Neuronal stem cell (in vitro differentiated cells): ENCODE measurements at regions not wholly inside any gene's neighbourhood (a gene's known extent, or its start where the extent isn't known, plus 50 kb on each side); places are given as distances from the start of the nearest gene placed in this dataset.

Experiments used
- DNase-seq: peaks from one replicate; pipeline ENCODE4 v3.0.0-alpha.2; 2013; ENCODE audit warnings: low spot score
- H2AFZ ChIP-seq: one replicate; pipeline ENCODE4 v1.6.1; 2013; ENCODE audit warnings: mild to moderate bottlenecking, low read length, inconsistent platforms
- H2AK5ac ChIP-seq: 2 replicates; pipeline ENCODE4 v1.6.1; 2013; ENCODE audit warnings: low read depth, mild to moderate bottlenecking, inconsistent platforms, low read length, moderate library complexity, mixed read lengths
- H2BK120ac ChIP-seq: 2 replicates; pipeline ENCODE4 v1.6.1; 2013; ENCODE audit warnings: low read depth, mild to moderate bottlenecking, inconsistent platforms, low read length, moderate library complexity, mixed read lengths
- H2BK12ac ChIP-seq: one replicate; pipeline ENCODE4 v1.6.1; 2013; ENCODE audit warnings: low read length, inconsistent platforms
- H2BK15ac ChIP-seq: 2 replicates; pipeline ENCODE4 v1.6.1; 2013; ENCODE audit warnings: mild to moderate bottlenecking, low read length, inconsistent platforms, mixed read lengths
- H2BK5ac ChIP-seq: one replicate; pipeline ENCODE4 v1.6.1; 2013; ENCODE audit warnings: inconsistent platforms, mild to moderate bottlenecking, low read length, moderate library complexity
- H3K14ac ChIP-seq: one replicate; pipeline ENCODE4 v1.6.1; 2013; ENCODE audit warnings: low read length, inconsistent platforms
- H3K18ac ChIP-seq: 2 replicates; pipeline ENCODE4 v1.6.1; 2013; ENCODE audit warnings: low read length, inconsistent platforms
- H3K23ac ChIP-seq: 2 replicates; pipeline ENCODE4 v1.6.1; 2013; ENCODE audit warnings: low read depth, mild to moderate bottlenecking, mixed read lengths, low read length, inconsistent platforms; ENCODE audit not compliant: poor library complexity
- H3K27ac ChIP-seq: replicated peaks from 3 replicates; pipeline ENCODE4 v1.5.1; 2013; ENCODE audit warnings: low read length, inconsistent platforms
- H3K27me3 ChIP-seq, 3 experiments: 2 replicates each; pipeline ENCODE4 v1.6.1; 2013; ENCODE audit warnings: low read length in 3 of 3, mild to moderate bottlenecking in 2 of 3, inconsistent platforms in 1 of 3, low read depth in 1 of 3, mixed read lengths in 1 of 3, moderate library complexity in 1 of 3; ENCODE audit not compliant: control insufficient read depth in 3 of 3, insufficient read depth in 3 of 3
- H3K36me3 ChIP-seq, 2 donors: replicated peaks in 1 of 2; 2 replicates each; pipeline ENCODE4 v1.6.1; 2013; ENCODE audit warnings: low read length in 2 of 2; ENCODE audit not compliant: control insufficient read depth in 2 of 2, insufficient read depth in 2 of 2
- H3K4ac ChIP-seq: 2 replicates; pipeline ENCODE4 v1.6.1; 2013; ENCODE audit warnings: inconsistent platforms, mild to moderate bottlenecking, low read length, moderate library complexity
- H3K4me1 ChIP-seq, 2 donors: 1 replicate in 1 of 2; 2 replicates in 1 of 2; pipeline ENCODE4 v1.6.1; 2013; ENCODE audit warnings: low read length in 2 of 2, low read depth in 1 of 2; ENCODE audit not compliant: control insufficient read depth in 2 of 2, insufficient read depth in 1 of 2
- H3K4me2 ChIP-seq: one replicate; pipeline ENCODE4 v1.6.1; 2013; ENCODE audit warnings: mild to moderate bottlenecking, low read length, inconsistent platforms; ENCODE audit not compliant: insufficient read depth, poor library complexity, severe bottlenecking
- H3K4me3 ChIP-seq, 2 donors: 2 replicates each; pipeline ENCODE4 v1.5.1; 2013; ENCODE audit warnings: low read length in 2 of 2, mild to moderate bottlenecking in 2 of 2, inconsistent platforms in 1 of 2, moderate library complexity in 1 of 2
- H3K79me1 ChIP-seq: one replicate; pipeline ENCODE4 v1.6.1; 2013; ENCODE audit warnings: low read depth, mild to moderate bottlenecking, inconsistent platforms, low read length, moderate library complexity
- H3K9ac ChIP-seq: one replicate; pipeline ENCODE4 v1.6.1; 2013; ENCODE audit warnings: mild to moderate bottlenecking, low read depth, low read length, inconsistent platforms; ENCODE audit not compliant: poor library complexity
- H3K9me3 ChIP-seq, 2 donors: replicated peaks in 1 of 2; 2 replicates each; pipeline versions ENCODE3 to v1.6.1; 2013; ENCODE audit warnings: low read length in 2 of 2, mild to moderate bottlenecking in 2 of 2, inconsistent platforms in 1 of 2, low read depth in 1 of 2, mixed read lengths in 1 of 2, moderate library complexity in 1 of 2; ENCODE audit not compliant: control insufficient read depth in 2 of 2, insufficient read depth in 1 of 2
- H4K8ac ChIP-seq: one replicate; pipeline ENCODE4 v1.6.1; 2013; ENCODE audit warnings: low read depth, mild to moderate bottlenecking, inconsistent platforms, low read length, moderate library complexity
- H4K91ac ChIP-seq: one replicate; pipeline ENCODE4 v1.6.1; 2013; ENCODE audit warnings: low read length, low read depth, mild to moderate bottlenecking, inconsistent platforms; ENCODE audit not compliant: poor library complexity
- WGBS, 2 donors: extraction: QIAGEN DNeasy Blood & Tissue Kit; methylation state at CpG; one replicate each; pipeline ENCODE4 v1.1.7; 2013; ENCODE audit warnings: missing lambda C conversion rate in 2 of 2, mixed read lengths in 1 of 2; ENCODE audit not compliant: insufficient read length in 2 of 2, insufficient replicate concordance in 1 of 2; ENCODE audit errors: extremely low coverage in 2 of 2; 5-methylcytosine and 5-hydroxymethylcytosine counted together

DNA sequence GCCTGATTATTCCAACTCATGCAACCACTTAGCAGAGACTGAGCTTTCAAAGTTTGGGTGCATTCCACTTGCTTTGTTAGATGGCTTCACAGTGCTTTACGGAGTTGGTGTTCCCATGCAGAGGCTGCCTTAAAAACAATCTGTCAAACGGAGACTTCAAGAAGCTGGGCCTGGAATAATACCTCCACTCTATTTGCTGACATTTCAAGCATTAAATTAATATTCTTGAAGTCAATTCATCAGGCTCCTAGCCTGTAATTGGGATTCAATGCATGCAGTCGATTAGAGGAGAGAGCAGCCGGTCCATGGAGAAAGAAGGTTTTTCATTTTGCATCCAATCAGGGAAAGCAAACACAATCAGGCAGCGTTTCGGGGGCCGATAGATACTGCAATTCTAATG, 314.7 kb upstream of the PRKX start:
- H3K4me2 ChIP-seq, result no peak overlapping the region

GRCh38 chrX:4005281-4005680, 291.8 kb upstream of the PRKX start:
- Histone ChIP-seq H2BK120ac (no peak overlapping the region), H2AK5ac (no peak overlapping the region), H3K14ac (no peak overlapping the region), H3K4me2 (no peak overlapping the region), H3K18ac (no peak overlapping the region), H2BK5ac (no peak overlapping the region), H3K9me3 (no peaks in the 10 kb centered on the region), H3K79me1 (no peaks in the 10 kb centered on the region), H3K4me3 (no peak overlapping the region), H3K27ac (no peak overlapping the region), H3K4me1 (no peaks in the 10 kb centered on the region), H2AFZ (no peak overlapping the region), H3K36me3 (no peaks in the 10 kb centered on the region), H2BK15ac (no peak overlapping the region), H3K9ac (no peak overlapping the region), H4K91ac (no peak overlapping the region), H3K23ac (no peak overlapping the region), H2BK12ac (no peak overlapping the region), H3K4ac (no peak overlapping the region), H3K27me3 (no peaks in the 10 kb centered on the region), H4K8ac (no peak overlapping the region)
- no peak for DNase-seq
- WGBS, 2 donors, result no CpG with 5 or more reads among the region's 5 CpGs

More for the DNA sequence above, 314.7 kb upstream of the PRKX start:
- Histone ChIP-seq H3K23ac (no peak overlapping the region), H3K18ac (no peak overlapping the region), H4K8ac (no peak overlapping the region), H3K36me3 (no peaks in the 10 kb centered on the region), H3K27me3 (no peaks in the 10 kb centered on the region), H2BK12ac (no peak overlapping the region), H3K79me1 (no peaks in the 10 kb centered on the region), H3K9ac (no peak overlapping the region), H3K9me3 (no peaks in the 10 kb centered on the region), H3K4me1 (no peaks in the 10 kb centered on the region), H2AFZ (no peak overlapping the region), H3K4me3 (no peak overlapping the region), H4K91ac (no peak overlapping the region), H2BK5ac (no peak overlapping the region), H3K14ac (no peak overlapping the region), H3K4ac (no peak overlapping the region), H3K27ac (no peak overlapping the region), H2BK120ac (no peak overlapping the region), H2AK5ac (no peak overlapping the region), H2BK15ac (no peak overlapping the region)
- DNase-seq, result no peak
- WGBS, 2 donors, result no CpG with 5 or more reads among the region's 7 CpGs

DNA sequence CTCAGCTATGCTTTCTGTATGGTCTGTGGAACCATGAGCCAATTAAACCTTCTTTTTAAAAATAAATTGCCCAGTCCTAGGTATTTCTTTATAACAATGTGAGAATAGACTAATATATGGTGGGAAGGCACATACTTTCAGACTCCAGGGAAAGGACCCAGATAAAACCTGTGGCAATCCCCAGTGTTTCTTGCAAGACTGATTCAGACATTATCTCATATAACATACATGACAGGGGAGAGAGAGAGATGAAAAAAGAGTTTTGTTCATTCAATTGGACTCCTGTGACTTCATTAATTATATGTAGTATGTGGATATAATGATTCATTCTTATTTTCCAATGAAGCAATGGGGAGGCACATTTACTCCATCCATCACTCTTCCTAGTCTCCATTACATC, 291.4 kb upstream of the PRKX start:
- H2BK15ac ChIP-seq, result no peak overlapping the region
- no peak overlapping the region for H2BK12ac ChIP-seq
- H3K9me3 ChIP-seq, result no peaks in the 10 kb centered on the region
- DNase-seq, result no peak
- H3K9ac ChIP-seq, result no peak overlapping the region
- H2BK120ac ChIP-seq, result no peak overlapping the region
- H3K4me3 ChIP-seq, result no peak overlapping the region
- H3K4me2 ChIP-seq, result no peak overlapping the region
- H3K18ac ChIP-seq, result no peak overlapping the region
- H2AFZ ChIP-seq, result no peak overlapping the region
- no peak overlapping the region for H2AK5ac ChIP-seq
- H3K79me1 ChIP-seq, result no peaks in the 10 kb centered on the region
- H2BK5ac ChIP-seq, result no peak overlapping the region
- H3K4ac ChIP-seq, result no peak overlapping the region
- H3K36me3 ChIP-seq, result no peaks in the 10 kb centered on the region
- H3K14ac ChIP-seq, result no peak overlapping the region
- H3K4me1 ChIP-seq, result no peaks in the 10 kb centered on the region
- no peak overlapping the region for H3K23ac ChIP-seq
- H4K91ac ChIP-seq, result no peak overlapping the region
- H3K27ac ChIP-seq, result no peak overlapping the region
- H3K27me3 ChIP-seq, result no peaks in the 10 kb centered on the region
- no peak overlapping the region for H4K8ac ChIP-seq

DNA sequence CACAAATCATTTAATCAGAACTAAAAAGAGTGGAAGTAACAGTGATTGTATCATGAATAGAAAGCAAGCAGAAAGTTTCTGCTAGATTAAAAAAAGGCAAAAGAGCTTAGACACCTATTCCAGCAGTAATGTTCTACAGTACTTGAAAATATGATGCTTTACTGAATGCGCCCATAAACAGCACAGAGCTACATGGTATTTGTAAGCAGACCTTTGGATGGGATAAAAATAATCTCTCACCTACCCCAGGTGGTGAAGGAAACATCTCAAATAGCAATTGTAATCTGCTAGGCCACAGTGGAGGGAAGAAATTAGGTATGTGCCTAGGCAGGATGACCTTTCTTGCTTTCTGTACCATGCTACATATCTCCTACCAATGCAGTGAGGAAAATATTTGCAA, 280.9 kb upstream of the PRKX start:
- Histone ChIP-seq H4K8ac (no peak overlapping the region), H3K27me3 (no peaks in the 10 kb centered on the region), H3K18ac (no peak overlapping the region), H3K14ac (no peak overlapping the region), H2BK12ac (no peak overlapping the region), H2BK5ac (no peak overlapping the region), H3K4me2 (no peak overlapping the region), H3K79me1 (no peaks in the 10 kb centered on the region), H3K36me3 (no peaks in the 10 kb centered on the region), H3K4ac (no peak overlapping the region), H3K27ac (no peak overlapping the region), H2BK15ac (no peak overlapping the region), H4K91ac (no peak overlapping the region), H2AFZ (no peak overlapping the region), H2AK5ac (no peak overlapping the region), H3K9ac (no peak overlapping the region), H3K4me3 (no peak overlapping the region), H3K4me1 (no peaks in the 10 kb centered on the region), H2BK120ac (no peak overlapping the region), H3K9me3 (no peaks in the 10 kb centered on the region), H3K23ac (no peak overlapping the region)
- DNase-seq, result no peak
- no CpG with 5 or more reads among the region's 1 CpG for WGBS, 2 donors
